Brain pericyte (primary cell): ENCODE measurements at regions not wholly inside any gene's neighbourhood (a gene's known extent, or its start where the extent isn't known, plus 50 kb on each side); places are given as distances from the start of the nearest gene placed in this dataset.

ENCODE experiments used
- DNase-seq: peaks from one replicate; pipeline ENCODE4 v3.0.0-alpha.2; 2012; ENCODE audit warnings: low read depth, low spot score

- no peak for DNase-seq
Measured at GRCh38 chr6:16857969-16858592, 96.8 kb upstream of the ATXN1 start.

GRCh38 chr6:16855460-16855859 is 94.2 kb upstream of the ATXN1 start:
- no peak for DNase-seq

GRCh38 chr6:16854986-16855385 is 93.7 kb upstream of the ATXN1 start:
- no peak for DNase-seq

GRCh38 chr6:16852671-16853070 is 91.4 kb upstream of the ATXN1 start:
- DNase-seq = no peak

- no peak for DNase-seq
Measured at GRCh38 chr6:16851758-16852157, 90.5 kb upstream of the ATXN1 start.

DNA sequence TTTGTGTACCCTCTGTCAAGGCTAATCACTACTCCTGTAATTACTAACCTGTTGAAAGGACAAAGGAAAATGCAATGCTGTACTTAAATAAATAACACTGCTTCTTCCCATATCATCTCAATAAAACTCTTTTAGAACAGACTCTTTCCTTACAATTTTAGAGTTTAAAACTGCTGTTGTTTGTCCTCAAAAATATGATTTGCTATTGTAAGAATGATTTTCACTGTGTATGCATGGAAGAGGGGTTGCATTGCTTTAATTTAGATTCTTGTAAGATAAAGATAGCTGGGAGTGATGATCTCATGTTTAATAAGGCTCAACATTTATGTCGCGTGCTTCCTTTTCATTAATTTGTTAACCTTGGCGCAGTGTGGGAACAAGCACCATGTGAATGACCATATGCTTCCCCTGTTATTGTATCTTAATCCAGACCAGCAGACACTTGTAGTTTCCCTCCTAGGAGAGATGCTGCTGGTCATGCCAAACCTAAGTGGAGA is 89.8 kb upstream of the ATXN1 start:
- DNase-seq = no peak

DNA sequence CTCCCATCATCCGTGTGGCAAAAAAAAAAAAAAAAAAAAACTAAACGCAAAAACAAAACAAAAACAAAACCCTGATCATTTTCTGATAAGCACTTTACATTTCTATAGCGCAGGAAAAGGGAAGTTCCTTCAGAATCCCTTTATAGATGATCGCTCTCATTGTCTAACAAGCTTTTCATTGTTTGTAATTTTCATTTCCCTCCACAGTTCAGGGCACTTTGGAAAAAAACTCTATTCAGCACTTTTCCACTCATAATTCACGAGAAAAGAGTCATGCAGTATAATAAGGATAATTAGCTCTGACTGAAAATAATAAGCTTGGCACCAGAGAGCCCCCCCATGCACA is 89.4 kb upstream of the ATXN1 start:
- no peak for DNase-seq

DNA sequence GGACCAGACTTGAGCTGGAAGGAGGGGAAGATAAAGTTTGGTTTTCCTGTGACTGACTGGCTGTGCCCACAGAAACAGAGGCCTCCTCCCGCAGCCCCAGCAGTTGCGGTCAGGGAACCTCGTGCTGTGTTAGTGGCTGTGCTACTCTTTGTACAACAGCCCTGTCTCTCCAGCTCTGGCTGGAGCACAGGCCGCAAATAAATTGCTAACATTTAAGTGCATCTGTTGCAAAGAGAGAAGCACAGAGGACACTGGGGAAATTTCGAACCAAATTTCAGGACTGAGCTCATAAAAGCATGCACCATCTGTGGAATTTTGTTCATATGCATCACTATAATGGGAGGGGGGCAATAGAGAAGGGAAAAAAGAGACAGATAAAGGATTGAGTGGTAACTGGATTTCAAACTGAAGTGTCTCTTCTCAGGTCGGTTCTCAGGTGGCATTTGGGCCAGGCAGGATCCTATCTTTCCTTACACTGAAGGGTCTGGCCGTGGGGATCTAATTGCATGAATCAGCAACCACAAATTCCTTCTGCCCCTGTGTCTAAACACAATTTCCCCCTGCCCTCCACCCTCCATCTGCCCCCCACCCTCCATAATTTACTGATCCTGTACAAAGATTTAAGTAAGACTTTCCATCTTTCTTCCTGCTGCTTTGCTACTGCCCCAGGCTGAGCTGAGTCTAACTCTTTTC is 88.9 kb upstream of the ATXN1 start:
- DNase-seq = no peak

DNA sequence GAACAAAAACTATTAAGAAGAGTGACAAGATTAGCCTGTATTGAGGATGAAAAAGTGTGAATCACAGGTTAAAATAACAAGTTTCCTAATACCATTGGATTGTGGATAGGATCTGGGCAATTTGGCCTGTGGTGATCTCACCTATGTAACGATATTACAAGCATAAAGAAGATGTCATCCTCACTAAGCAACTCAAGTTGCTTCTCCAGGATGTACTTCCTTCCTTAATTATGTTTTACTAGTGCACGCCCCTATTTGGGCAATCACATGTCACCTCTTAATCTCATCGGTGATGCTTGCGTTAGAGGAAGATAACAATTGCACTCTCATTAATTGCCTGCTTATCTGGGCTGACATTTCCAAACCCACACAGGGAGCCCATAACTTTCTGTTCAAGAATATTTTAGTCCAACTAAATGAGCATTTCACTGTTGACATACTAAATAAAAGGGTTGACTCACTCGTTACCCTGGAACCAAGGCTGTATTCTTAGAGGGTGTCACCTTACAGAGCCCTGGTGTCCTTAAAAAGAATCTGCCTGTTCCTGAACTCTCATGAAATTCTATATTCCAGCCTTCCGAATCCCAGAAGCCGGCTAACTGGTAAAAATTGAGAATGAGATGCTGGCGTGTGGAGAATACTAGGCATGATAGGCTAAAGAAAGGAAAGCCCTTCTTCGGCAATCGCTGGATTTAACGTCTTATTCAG is 88.2 kb upstream of the ATXN1 start:
- DNase-seq = peak; percentile 58

- DNase-seq = no peak
Measured at GRCh38 chr6:16846399-16846778, 85.1 kb upstream of the ATXN1 start.

GRCh38 chr6:16844183-16844582 is 82.9 kb upstream of the ATXN1 start:
- no peak for DNase-seq

- no peak for DNase-seq
Measured at GRCh38 chr6:16842676-16843075, 81.4 kb upstream of the ATXN1 start.

DNA sequence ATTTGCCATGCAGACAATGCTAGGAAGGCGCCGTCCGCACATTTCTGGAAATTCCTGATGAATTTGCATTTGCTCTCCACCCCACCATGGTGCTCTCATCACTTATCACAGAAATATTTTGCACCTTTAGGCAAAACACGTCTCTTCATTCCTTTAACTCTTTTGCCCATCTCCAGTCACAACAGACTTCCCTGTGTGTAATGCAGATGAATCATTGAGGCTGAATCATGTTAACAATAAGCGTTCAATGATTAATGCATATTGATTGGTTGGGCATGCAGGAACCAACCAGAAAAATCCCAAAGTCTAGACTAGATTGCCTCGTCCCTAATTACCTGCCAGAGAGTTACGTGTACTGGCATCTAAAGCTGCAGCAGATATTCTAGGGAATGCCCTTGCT is 80.0 kb upstream of the ATXN1 start:
- no peak for DNase-seq

DNA sequence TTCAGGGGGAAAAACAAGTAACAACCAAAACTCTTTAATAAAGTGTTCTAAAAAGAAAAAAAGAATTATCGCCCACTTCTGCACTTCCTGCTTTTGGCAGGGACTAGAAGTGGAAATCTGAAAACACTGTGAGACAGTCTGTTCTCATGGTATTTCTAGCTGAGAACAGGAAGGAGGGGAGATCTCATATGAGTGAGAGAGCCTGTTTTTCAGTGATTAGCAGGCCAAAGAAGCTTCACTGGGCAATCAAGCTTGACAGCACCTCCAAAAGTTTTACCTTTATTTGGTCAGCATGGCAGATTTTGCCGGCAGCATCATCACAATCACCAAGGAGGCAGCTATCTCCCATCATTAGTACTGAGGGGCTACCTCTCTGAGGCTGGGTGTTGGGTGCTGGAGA is 79.5 kb upstream of the ATXN1 start:
- no peak for DNase-seq

DNA sequence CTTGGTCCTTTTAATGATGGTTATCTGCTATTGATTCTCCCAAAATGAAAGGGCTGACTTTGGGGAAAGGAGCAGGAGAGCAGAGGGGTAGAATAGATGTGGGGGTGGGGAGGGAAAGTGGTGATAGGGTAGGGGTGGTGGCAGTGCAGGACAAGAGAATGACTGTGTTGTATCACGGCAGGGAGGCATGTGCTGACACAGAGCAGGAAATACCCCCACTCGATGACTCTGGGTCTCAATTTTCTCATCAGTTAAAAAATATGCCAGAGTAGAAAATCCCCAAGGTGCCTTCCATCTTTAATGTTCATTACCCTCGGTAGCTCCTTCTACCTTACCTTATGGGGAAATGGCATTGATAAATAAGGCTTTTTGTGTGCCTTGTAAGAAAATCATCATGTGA is 79.0 kb upstream of the ATXN1 start:
- no peak for DNase-seq

- DNase-seq = no peak
Measured at GRCh38 chr6:16839631-16840179, 78.4 kb upstream of the ATXN1 start.

- DNase-seq = no peak
Measured at GRCh38 chr6:16837217-16837972, 76.1 kb upstream of the ATXN1 start.

GRCh38 chr6:16836144-16836981 is 75.1 kb upstream of the ATXN1 start:
- no peak for DNase-seq

- DNase-seq = no peak
Measured at GRCh38 chr6:16834242-16834641, 73.0 kb upstream of the ATXN1 start.

- DNase-seq = no peak
Measured at GRCh38 chr6:16832721-16833120, 71.5 kb upstream of the ATXN1 start.

DNA sequence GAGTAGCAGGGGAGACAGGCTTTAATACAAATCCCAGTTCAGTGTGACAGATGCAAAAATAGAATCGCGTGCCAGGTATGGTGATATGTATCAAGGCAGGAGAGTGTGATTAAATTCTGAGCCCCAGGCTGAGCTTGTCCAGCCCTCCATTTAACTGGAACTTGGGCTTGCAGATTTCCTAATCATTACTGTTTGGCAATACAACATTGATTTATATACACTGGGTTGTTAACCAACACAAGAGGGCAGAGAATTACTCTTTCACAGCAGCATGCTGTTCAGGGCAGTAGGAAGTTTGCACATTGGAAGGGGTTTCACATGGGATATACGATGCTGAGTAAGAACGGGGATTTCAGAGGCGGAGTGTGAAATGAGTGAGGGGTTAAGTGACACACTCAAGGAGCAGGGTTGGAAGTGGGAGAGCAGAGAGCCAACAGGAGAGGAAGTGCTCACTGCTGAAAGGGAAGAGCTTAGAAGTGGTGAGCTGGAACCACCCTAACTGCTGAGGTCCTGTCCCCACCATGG is 70.8 kb upstream of the ATXN1 start:
- no peak for DNase-seq
